HG03103 (cell line): ENCODE measurements at regions not wholly inside any gene's neighbourhood (a gene's known extent, or its start where the extent isn't known, plus 50 kb on each side); places are given as distances from the start of the nearest gene placed in this dataset.
"Not testable (repeated sequence)": the region's sequence is repeated elsewhere in the genome, so short reads cannot be mapped to it uniquely, and the experiment has no call there.

Experiments
- ATAC-seq: cut with Tn5 transposase; IDR thresholded peaks from one replicate; pipeline ENCODE4 v1.9.1; 2021; ENCODE audit warnings: low read depth; ENCODE audit not compliant: unreplicated experiment

GRCh38 chr12:47491516-47492305 lies 214.1 kb downstream of the RPAP3 start:
- ATAC-seq = no peak

GRCh38 chr12:47488888-47489287 lies 216.9 kb downstream of the RPAP3 start:
- no peak for ATAC-seq

DNA sequence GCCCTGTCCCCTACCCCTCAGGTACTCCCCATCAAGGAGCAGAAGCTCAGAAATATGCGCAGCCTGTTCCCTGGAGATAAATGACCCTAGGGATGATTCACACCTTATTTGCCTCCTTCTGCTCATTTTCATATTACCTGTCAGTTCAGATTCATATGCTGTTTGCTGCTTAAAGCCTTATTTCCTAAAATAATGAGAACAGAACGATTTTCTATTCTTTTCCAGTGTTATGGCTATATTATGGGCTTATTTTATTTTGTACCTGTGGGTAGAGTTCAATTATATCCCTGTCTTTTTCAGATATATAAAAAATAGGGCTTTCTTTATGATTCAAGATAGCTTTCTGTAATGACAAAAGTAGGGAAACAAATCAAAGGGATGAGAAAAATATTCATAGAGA lies 224.8 kb downstream of the RPAP3 start:
- ATAC-seq = no peak

DNA sequence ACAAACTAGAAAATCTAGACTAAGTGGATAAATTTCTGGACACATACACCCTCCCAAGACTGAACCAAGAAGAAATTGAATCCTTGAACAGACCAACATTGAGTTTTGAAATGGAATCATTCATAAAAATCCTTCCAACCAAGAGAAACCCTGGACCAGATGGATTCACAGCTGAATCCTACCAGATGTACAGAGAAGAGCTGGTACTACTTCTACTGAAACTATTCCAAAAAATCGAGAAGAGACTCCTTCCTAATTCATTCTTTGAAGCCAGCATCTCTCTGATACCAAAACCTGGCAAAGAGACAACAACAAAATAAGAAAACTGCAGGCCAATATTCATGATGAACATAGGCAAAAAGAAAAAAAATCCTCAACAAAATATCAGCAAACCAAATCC lies 227.4 kb downstream of the RPAP3 start:
- no peak for ATAC-seq

DNA sequence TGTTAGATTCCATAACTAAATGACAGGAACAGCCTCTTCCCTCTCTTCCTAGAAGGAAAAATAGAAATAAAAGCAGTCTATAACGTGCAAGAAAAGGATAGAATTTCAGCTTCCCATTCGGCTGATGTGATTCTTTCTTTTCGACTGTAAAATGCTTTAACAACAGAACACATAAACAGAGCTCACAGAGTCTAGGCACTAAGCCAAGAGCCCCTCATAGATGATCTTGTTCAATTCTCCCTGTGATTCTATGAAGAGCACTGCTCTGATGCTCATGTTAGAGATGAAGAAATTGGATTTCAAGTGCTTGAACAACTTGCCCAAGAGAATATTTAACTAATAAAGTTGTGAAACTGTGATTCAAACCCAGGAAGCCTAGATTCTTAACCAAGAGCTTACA lies 232.7 kb downstream of the RPAP3 start:
- no peak for ATAC-seq

GRCh38 chr12:47470349-47470748 lies 235.5 kb downstream of the RPAP3 start:
- not testable (repeated sequence) for ATAC-seq

- ATAC-seq = not testable (repeated sequence)
Observed at GRCh38 chr12:47463918-47464317, 241.9 kb downstream of the RPAP3 start.

- ATAC-seq = no peak
Observed at GRCh38 chr12:47458279-47458678, 247.6 kb downstream of the RPAP3 start.

DNA sequence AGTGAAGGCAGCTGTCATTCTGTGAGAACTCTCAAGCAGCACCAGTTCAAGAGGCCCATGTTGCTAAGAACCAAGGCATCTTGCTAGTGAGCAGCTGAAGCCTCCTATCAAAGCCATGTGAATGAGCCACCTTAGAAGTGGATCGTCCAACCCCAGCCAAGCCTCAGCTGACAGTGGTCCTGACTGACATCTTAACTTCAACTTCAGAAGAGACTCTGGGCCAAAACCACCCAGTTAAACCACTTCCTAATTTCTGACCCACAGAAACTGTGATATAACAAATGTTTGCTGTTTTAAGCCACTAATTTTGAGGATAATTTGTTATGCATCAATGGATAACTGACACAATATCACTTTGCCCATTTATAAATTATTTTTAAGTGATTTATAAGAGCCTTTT lies 256.0 kb downstream of the RPAP3 start:
- ATAC-seq = no peak

DNA sequence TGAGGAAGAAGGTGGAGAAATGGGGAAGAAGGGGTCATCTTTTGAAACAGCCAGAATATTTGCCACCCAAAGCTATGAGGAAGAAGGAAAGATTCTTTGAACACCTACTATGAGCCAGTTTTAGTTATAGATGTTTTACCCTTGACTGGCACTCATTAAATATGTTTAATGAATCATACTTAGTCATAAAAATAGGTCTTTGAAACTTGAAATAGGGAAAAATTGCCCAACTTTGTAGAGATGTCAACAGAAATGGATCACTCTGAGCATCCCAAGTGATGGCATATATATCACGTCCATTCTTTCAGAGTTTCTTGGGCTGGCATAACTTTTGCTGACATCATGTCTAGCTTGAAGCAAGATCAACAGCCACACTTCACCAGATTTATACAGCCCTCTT lies 263.5 kb downstream of the RPAP3 start:
- ATAC-seq = no peak

DNA sequence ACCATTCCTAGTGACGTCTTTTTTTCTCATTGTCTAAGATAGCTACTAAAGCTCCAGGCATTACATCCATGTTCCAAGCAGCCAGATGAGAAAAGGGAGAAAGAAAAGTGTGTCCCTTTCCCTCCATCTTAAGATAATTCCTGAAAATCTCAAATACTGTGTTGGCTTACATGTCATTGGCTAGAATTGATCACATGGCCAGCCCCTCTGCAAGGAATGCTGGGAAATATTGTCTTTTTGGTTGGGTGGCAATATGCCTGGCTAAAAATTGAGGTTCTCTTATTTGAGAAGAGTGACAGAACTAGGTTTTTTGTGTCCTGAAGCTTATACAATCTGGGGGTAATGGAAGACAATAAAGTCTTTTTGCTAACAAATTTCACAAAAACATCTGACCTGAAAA lies 264.3 kb downstream of the RPAP3 start:
- ATAC-seq = no peak

GRCh38 chr12:47438175-47438574 lies 267.7 kb downstream of the RPAP3 start:
- no peak for ATAC-seq

- ATAC-seq = no peak
Observed at GRCh38 chr12:47437570-47437969, 268.3 kb downstream of the RPAP3 start.

- ATAC-seq = no peak
Observed at GRCh38 chr12:47433876-47434275, 272.0 kb downstream of the RPAP3 start.

GRCh38 chr12:47426678-47427309 lies 279.0 kb downstream of the RPAP3 start:
- not testable (repeated sequence) for ATAC-seq

DNA sequence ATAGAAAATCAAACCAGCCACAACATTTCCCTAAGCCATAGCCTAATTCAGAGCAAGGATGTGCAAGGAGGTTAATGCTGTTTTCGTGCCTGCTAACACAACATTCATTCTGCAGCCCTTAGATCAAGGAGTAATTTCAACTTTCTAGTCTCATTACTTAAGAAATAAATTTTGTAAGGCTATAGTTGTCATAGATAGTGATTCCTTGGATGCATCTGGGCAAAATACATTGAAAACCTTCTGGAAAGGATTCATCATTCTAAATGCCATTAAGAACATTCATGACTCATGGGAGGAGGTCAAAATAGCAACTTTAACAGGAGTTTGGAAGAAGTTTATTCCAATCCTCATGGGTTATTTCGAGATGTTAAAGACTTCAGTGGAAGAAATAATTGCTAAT lies 283.2 kb downstream of the RPAP3 start:
- no peak for ATAC-seq

DNA sequence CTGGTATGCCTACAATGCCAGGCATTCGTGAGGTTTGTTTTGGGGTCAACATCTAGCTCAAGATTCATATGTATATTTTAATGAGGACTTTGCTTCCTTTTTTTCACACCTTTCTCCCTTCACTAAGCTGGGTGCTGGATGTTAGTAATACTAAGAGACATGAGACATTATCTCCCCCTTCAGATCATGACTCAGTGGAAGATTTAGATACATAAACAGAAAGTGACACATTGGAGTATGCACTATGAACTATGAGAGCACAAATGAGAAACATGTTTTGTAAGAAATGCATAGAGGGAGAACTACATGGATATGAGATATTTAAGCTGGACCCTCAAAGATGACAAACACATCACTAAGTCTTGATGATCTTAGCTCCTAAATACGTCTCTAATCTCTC lies 286.3 kb downstream of the RPAP3 start:
- no peak for ATAC-seq

DNA sequence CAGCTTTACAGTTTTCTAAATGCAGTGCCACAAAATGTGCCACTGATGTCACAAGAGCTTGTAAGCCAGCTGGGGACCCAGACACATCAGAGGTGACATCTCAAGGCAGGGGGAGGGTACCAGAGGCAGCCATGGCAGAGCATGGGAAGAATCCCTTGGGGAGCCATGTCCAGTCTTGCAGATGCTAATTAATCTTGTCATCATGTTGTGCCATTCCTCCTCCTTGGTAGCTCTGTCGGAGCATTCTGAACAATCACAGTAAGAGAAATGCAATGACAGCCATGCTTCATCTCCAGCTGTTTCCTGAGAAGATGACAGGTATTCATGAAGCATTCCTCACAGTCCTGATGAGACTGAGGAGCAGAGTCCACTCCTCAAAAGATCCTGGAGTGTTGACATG lies 287.9 kb downstream of the RPAP3 start:
- no peak for ATAC-seq

DNA sequence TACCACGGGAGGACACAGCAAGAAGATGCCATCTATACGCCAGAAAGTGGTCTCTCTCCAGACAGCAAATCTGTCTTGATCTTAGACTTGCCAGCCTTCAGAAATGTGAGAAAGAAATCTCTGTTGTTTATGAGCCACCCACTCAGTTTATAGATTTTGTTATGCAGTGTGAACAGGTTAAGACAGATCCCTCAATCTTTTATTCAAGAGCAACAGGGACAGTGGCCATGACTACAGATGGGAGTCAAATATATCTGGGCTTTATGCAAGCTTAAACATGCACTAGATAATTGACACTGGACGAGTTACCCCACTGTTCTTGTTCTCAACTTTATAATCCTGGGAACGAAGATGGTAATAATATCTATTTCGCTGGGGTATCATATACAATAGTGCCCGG lies 288.7 kb downstream of the RPAP3 start:
- ATAC-seq = no peak

- ATAC-seq = no peak
Observed at GRCh38 chr12:47415054-47415453, 290.8 kb downstream of the RPAP3 start.

DNA sequence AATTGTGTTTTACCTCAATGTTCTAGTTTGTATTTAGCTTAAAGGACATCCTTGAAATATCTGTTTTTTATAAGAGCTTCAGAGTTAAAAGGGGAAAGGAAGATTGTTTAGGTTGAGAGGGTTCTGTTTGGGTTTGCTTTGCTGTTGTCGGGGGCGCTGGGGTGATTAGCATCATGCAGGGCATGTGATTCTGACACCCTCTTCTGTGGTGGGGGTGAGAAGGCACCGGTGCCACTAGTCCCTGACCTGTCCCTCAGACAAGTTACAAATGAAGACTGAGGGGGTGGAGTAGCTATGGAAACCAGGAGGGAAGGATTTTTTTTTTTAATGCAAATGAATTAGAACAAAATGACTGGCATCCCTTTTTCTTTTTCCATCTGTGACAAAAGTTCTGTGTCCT lies 291.3 kb downstream of the RPAP3 start:
- no peak for ATAC-seq

DNA sequence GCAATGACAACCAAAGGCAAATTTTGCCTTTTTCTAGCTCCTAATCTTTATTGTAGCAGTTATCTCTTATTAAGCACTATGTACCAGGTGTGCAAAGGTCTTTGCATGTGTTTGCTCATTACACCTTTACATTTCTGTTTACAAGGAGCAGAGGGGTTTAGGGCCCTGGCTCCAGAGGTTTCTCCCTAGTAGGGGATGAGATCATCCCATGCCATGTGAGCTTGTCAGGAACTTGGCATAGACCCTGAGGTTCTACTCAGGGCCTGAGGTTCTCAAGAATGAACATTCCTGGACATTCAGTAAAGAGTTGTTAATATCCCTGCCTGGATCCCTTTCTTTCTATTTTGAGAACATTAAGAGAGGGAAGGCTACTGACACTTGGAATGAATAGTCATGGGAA lies 292.0 kb downstream of the RPAP3 start:
- no peak for ATAC-seq
